Ishikawa (cell line): ENCODE measurements at regions not wholly inside any gene's neighbourhood (a gene's known extent, or its start where the extent isn't known, plus 50 kb on each side); places are given as distances from the start of the nearest gene placed in this dataset.

Experiments
- CREB1 ChIP-seq: IDR thresholded peaks from 2 replicates; pipeline ENCODE4 v1.6.1; 2012; ENCODE audit warnings: low read depth
- EGR1 ChIP-seq: IDR thresholded peaks from 2 replicates; pipeline ENCODE4 v1.6.1; 2012
- EP300 ChIP-seq: IDR thresholded peaks from 2 replicates; pipeline ENCODE4 v1.6.1; 2012; ENCODE audit warnings: borderline replicate concordance
- MAX ChIP-seq: IDR thresholded peaks from 2 replicates; pipeline ENCODE4 v1.6.1; 2012
- RAD21 ChIP-seq: IDR thresholded peaks from 2 replicates; pipeline ENCODE4 v1.6.1; 2012; ENCODE audit warnings: low read depth
- TAF1 ChIP-seq: IDR thresholded peaks from 2 replicates; pipeline ENCODE4 v1.6.1; 2012; ENCODE audit warnings: low read depth, mild to moderate bottlenecking
- TCF12 ChIP-seq: IDR thresholded peaks from 2 replicates; pipeline ENCODE4 v1.6.1; 2012; ENCODE audit warnings: low read depth
- YY1 ChIP-seq: IDR thresholded peaks from 2 replicates; pipeline ENCODE4 v1.6.1; 2012; ENCODE audit warnings: low read depth
- TF ChIP-seq, protein P1 (sequence below): IDR thresholded peaks from 2 replicates; pipeline ENCODE4 v1.6.1; 2012

- TF ChIP-seq TAF1 (no peak), MAX (no peak), RAD21 (no peak), YY1 (no peak), EP300 (no peak), CREB1 (no peak), TCF12 (no peak), EGR1 (no peak)
- TF ChIP-seq, protein P1, sequence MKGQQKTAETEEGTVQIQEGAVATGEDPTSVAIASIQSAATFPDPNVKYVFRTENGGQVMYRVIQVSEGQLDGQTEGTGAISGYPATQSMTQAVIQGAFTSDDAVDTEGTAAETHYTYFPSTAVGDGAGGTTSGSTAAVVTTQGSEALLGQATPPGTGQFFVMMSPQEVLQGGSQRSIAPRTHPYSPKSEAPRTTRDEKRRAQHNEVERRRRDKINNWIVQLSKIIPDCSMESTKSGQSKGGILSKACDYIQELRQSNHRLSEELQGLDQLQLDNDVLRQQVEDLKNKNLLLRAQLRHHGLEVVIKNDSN, result no peak
These were observed 78.2 kb upstream of the TNFSF11 start for GRCh38 chr13:42495751-42496150.
